ENCODE measurements at regions not wholly inside any gene's neighbourhood (a gene's known extent, or its start where the extent isn't known, plus 50 kb on each side); places are given as distances from the start of the nearest gene placed in this dataset.

DNA sequence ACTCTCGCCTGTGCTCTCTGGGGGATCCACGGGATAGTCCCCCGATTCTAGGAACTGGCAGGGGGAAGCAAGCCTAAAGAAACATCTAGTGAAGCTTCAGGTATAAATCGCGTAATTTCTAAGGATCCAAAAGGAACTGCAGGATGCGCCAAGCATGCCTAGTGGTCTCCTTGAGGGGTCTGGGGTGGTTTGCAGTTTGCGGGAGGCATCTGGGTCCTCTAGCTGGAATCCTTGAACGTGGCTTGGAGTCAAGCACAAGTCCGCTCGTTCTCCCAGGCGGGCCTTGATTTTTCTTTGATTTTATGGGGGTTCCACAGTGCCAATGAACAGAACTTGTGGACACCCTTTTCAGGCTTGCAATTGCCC, 1000.5 kb downstream of the KCNJ18 start:
- FAIRE-seq (no peak), ATAC-seq (no peak), DNase-seq (ENCODE audit: extremely low read depth in 1 of 4, low spot score in 3 of 4) (no peak)
- TF ChIP-seq MBD2 (IDR thresholded peaks at IDR 0.05; ENCODE audit: borderline replicate concordance, low read depth) (no peak), TEAD2 (tag; IDR thresholded peaks at IDR 0.05) (no peak), ELF2 (CRISPR knock-in tag; IDR thresholded peaks at IDR 0.05) (no peak), POLR3A (IDR thresholded peaks at IDR 0.05; ENCODE audit: borderline replicate concordance, extremely low read depth, insufficient read depth, insufficient read length) (no peak), TGIF2 (CRISPR knock-in tag; IDR thresholded peaks at IDR 0.05) (no peak), SPI1 (IDR thresholded peaks at IDR 0.05; ENCODE audit: borderline replicate concordance, low read depth, low read length) (no peak), MCM5 (IDR thresholded peaks at IDR 0.05; ENCODE audit: low read depth) (no peak)
- TF ChIP-seq, protein P1, sequence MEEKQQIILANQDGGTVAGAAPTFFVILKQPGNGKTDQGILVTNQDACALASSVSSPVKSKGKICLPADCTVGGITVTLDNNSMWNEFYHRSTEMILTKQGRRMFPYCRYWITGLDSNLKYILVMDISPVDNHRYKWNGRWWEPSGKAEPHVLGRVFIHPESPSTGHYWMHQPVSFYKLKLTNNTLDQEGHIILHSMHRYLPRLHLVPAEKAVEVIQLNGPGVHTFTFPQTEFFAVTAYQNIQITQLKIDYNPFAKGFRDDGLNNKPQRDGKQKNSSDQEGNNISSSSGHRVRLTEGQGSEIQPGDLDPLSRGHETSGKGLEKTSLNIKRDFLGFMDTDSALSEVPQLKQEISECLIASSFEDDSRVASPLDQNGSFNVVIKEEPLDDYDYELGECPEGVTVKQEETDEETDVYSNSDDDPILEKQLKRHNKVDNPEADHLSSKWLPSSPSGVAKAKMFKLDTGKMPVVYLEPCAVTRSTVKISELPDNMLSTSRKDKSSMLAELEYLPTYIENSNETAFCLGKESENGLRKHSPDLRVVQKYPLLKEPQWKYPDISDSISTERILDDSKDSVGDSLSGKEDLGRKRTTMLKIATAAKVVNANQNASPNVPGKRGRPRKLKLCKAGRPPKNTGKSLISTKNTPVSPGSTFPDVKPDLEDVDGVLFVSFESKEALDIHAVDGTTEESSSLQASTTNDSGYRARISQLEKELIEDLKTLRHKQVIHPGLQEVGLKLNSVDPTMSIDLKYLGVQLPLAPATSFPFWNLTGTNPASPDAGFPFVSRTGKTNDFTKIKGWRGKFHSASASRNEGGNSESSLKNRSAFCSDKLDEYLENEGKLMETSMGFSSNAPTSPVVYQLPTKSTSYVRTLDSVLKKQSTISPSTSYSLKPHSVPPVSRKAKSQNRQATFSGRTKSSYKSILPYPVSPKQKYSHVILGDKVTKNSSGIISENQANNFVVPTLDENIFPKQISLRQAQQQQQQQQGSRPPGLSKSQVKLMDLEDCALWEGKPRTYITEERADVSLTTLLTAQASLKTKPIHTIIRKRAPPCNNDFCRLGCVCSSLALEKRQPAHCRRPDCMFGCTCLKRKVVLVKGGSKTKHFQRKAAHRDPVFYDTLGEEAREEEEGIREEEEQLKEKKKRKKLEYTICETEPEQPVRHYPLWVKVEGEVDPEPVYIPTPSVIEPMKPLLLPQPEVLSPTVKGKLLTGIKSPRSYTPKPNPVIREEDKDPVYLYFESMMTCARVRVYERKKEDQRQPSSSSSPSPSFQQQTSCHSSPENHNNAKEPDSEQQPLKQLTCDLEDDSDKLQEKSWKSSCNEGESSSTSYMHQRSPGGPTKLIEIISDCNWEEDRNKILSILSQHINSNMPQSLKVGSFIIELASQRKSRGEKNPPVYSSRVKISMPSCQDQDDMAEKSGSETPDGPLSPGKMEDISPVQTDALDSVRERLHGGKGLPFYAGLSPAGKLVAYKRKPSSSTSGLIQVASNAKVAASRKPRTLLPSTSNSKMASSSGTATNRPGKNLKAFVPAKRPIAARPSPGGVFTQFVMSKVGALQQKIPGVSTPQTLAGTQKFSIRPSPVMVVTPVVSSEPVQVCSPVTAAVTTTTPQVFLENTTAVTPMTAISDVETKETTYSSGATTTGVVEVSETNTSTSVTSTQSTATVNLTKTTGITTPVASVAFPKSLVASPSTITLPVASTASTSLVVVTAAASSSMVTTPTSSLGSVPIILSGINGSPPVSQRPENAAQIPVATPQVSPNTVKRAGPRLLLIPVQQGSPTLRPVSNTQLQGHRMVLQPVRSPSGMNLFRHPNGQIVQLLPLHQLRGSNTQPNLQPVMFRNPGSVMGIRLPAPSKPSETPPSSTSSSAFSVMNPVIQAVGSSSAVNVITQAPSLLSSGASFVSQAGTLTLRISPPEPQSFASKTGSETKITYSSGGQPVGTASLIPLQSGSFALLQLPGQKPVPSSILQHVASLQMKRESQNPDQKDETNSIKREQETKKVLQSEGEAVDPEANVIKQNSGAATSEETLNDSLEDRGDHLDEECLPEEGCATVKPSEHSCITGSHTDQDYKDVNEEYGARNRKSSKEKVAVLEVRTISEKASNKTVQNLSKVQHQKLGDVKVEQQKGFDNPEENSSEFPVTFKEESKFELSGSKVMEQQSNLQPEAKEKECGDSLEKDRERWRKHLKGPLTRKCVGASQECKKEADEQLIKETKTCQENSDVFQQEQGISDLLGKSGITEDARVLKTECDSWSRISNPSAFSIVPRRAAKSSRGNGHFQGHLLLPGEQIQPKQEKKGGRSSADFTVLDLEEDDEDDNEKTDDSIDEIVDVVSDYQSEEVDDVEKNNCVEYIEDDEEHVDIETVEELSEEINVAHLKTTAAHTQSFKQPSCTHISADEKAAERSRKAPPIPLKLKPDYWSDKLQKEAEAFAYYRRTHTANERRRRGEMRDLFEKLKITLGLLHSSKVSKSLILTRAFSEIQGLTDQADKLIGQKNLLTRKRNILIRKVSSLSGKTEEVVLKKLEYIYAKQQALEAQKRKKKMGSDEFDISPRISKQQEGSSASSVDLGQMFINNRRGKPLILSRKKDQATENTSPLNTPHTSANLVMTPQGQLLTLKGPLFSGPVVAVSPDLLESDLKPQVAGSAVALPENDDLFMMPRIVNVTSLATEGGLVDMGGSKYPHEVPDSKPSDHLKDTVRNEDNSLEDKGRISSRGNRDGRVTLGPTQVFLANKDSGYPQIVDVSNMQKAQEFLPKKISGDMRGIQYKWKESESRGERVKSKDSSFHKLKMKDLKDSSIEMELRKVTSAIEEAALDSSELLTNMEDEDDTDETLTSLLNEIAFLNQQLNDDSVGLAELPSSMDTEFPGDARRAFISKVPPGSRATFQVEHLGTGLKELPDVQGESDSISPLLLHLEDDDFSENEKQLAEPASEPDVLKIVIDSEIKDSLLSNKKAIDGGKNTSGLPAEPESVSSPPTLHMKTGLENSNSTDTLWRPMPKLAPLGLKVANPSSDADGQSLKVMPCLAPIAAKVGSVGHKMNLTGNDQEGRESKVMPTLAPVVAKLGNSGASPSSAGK (IDR thresholded peaks at IDR 0.05) = no peak
- Histone ChIP-seq H3K9me1 (ENCODE audit: control insufficient read depth, insufficient read depth, low read length) (no peaks in the 10 kb centered on the region), H4K20me1 (replicated peaks; ENCODE audit: control insufficient read depth, insufficient read depth, low read length) (no peaks in the 10 kb centered on the region), H3K4me2 (ENCODE audit: insufficient read depth, low read length) (no peak overlapping the region), H3K27me3 (ENCODE audit: control insufficient read depth in 2 of 2, insufficient read depth in 2 of 2, low read length in 2 of 2) (no peaks in the 10 kb centered on the region), H3K9me3 (replicated peaks; ENCODE audit: control insufficient read depth, insufficient read depth, low read depth, low read length) (no peaks in the 10 kb centered on the region), H3K4me3 (no peak overlapping the region), H3K79me2 (ENCODE audit: control insufficient read depth, insufficient read depth, low read length) (no peaks in the 10 kb centered on the region), H3K9ac (ENCODE audit: insufficient read depth in 1 of 2, low read depth in 2 of 2, low read length in 2 of 2) (no peak overlapping the region), H3K27ac (ENCODE audit: extremely low read depth, low read depth, low read length) (no peak overlapping the region), H3K36me3 (ENCODE audit: control insufficient read depth, insufficient read depth, low read length) (no peaks in the 10 kb centered on the region), H2AFZ (ENCODE audit: low read depth, low read length) (no peak overlapping the region), H3K4me1 (replicated peaks in 1 of 2; ENCODE audit: control insufficient read depth in 2 of 2, insufficient read depth in 2 of 2, low read length in 2 of 2) (peaks cover 0 to 7% of the 10 kb centered on the region in 2 experiments; a peak in 1 of 5 replicates)
- ChIA-PET CTCF (ENCODE audit: low intra/inter-chr PET ratio) (no interaction called here), POLR2A (no interaction called here)
- WGBS (ENCODE audit: insufficient coverage, low coverage, missing lambda C conversion rate) = 4% methylated on average over 9 of the region's 11 CpGs
- in situ Hi-C loops (cut with MboI) = no loop called here
- BruUV-seq (replicated peaks) = no TSS peak
- intact Hi-C loops (cut with micrococcal nuclease) = no loop called here
